Stromal cell of bone marrow (primary cell): ENCODE measurements at regions not wholly inside any gene's neighbourhood (a gene's known extent, or its start where the extent isn't known, plus 50 kb on each side); places are given as distances from the start of the nearest gene placed in this dataset.
"Not testable (repeated sequence)": the region's sequence is repeated elsewhere in the genome, so short reads cannot be mapped to it uniquely, and the experiment has no call there.

Experiments used
- DNase-seq: peaks from one replicate; pipeline ENCODE4 v3.0.0-alpha.2; 2012; ENCODE audit warnings: low read depth

DNA sequence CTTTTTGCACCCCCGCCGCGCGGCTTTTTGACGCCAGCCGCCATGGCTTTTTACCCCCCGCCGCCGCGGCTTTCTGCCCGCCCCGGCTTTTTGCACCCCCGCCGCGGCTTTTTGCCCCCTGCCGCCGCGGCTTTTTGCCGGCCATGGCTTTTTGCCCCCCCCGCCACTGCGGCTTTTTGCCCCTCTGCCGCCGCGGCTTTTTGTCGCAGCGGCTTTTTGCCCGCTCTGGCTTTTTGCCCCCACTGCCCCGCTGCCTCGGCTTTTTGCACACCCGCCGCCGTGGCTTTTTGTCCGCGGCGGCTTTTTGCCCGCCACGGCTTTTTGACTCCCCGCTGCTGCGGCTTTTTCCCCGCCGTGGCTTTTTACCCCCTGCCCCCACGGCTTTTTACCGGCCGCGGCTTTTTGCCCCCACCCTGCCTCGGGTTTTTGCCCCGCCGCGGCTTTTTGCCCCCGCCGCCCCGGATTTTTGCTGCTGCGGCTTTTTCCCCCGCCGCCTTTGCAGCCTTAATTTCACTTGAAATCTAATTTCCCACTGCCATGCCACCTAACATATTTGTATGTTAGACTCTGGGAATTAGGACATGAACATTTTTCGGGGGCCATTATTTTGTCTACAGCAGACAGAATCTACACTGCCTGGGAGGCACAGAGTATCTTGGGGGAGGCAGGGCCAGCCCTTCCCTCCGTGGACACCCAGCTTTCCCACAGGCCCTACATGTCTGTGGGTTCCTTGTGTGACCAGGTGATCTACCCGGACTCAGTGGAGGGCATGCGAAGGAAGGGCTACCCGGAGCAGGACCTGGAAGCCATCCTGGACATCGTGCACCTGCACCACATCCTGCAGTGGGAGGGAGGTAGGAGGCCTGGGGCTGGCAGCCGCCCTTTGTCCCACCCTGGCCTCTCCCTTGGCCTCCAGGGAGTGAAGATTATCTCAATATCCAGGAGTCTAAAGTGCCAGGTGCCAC, 3031.0 kb upstream of the TEKT4 start:
- DNase-seq, result no peak

- DNase-seq, result not testable (repeated sequence)
Measured at GRCh38 chr2:91842264-91842663, 3029.0 kb upstream of the TEKT4 start.

DNA sequence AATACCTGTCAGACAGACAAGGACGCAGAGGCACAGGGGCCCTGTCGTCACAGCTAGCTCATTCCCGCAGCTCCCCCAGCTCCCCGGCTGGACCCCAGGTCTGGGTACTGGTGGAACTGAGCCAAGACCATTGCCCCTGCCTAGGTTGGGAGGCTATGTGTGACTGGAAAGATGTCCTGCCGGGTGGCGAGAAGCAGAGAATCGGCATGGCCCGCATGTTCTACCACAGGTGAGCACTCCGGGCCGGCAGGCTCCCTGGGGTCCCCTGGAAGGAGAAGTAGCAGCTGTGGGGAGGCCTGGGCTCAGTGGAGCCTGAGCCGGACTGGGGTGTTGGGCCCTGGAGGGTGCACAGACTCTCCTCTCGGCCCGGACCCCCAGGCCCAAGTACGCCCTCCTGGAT, 3028.3 kb upstream of the TEKT4 start:
- not testable (repeated sequence) for DNase-seq

GRCh38 chr2:91843723-91844450, 3027.3 kb upstream of the TEKT4 start:
- DNase-seq, result not testable (repeated sequence)

- not testable (repeated sequence) for DNase-seq
Measured at GRCh38 chr2:91844451-91844825, 3026.8 kb upstream of the TEKT4 start.

DNA sequence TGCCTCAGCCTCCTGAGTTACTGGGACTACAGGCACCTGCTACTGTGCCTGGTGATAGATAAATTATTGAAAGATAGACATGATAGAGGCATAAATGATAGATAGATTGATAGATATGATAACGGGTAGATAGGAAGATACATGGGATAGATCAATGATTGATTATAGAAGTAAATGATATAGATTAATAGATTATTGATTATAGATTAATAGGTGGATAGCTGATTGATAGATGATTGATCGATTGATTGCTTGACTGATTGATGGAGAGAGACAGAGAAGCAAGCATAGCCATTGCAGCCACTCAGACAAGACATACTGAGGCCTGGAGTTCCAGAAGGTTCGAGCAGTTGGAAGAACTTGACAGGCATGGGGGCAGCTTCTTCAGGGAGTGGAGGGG, 3024.8 kb upstream of the TEKT4 start:
- not testable (repeated sequence) for DNase-seq

- DNase-seq, result not testable (repeated sequence)
Measured at GRCh38 chr2:91851689-91852420, 3019.4 kb upstream of the TEKT4 start.

- not testable (repeated sequence) for DNase-seq
Measured at GRCh38 chr2:91856971-91857370, 3014.3 kb upstream of the TEKT4 start.

DNA sequence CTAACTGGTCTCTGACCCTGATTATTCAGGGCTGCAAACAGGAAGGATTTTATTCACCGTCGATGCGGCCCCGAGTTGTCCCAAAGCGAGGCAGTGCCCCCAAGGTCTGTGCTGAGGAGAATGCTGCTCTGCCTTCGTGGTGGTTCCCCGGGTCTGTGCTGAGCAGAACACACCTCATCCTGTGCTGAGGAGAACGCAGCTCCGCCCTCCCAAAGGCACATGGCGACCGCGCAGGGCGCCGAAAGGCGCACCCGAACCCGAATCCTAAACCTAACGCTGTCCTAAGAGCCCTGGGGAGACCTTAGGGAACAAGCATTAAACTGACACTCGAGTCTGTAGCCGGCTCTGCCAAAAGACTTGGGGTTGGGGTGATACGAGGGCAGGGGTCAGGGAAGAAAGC, 3013.5 kb upstream of the TEKT4 start:
- DNase-seq, result not testable (repeated sequence)

GRCh38 chr2:91871716-91872115, 2999.5 kb upstream of the TEKT4 start:
- not testable (repeated sequence) for DNase-seq

GRCh38 chr2:91873416-91873815, 2997.8 kb upstream of the TEKT4 start:
- DNase-seq, result not testable (repeated sequence)

GRCh38 chr2:91877658-91878210, 2993.5 kb upstream of the TEKT4 start:
- not testable (repeated sequence) for DNase-seq

DNA sequence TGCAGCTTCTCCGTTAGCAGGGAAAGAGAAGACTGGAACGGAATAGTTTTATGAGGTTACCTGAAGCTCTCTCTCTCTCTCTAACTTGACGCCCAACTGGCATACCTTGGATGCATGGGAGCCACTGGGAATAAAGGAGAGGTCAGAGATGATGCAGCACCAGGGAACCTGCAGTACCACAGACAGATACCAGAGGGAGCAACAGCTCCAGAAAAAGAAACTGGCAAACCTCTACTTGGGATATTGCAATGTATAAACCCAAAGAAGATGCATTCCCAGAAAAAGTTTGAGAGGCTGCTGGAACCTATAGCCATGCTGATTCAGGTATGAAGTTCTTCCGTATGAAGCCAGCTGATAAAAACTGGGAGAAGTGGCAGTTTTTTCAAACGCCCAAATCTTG, 2976.1 kb upstream of the TEKT4 start:
- not testable (repeated sequence) for DNase-seq

DNA sequence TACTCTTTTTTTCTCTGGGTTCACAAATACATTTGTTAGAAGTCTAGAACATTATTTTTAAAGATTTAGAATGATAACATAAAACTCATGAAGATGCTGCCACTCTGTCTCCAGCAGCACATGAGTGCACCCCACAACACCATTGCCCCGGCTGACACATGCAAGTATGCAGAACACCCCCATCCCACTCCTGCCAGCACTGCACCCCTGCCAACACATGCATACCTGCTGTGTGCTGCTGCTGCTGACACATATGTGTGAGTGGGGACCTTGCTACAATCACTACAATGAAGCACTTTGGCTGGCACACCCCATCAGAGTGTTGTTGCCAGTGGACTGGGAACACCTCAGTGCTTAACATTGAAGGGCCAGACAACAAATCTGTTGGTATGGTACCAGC, 2953.6 kb upstream of the TEKT4 start:
- DNase-seq, result not testable (repeated sequence)
